Left lung (tissue), 4 donors: ENCODE measurements at regions not wholly inside any gene's neighbourhood (a gene's known extent, or its start where the extent isn't known, plus 50 kb on each side); places are given as distances from the start of the nearest gene placed in this dataset.

Source experiments
- ATAC-seq: fragments of 200-7000 bp; cut with Tn5 transposase; one replicate; pipeline ENCODE4 v1.9.1; 2020; ENCODE audit warnings: moderate library complexity
- DNase-seq, 4 donors: peaks; one replicate each; pipeline ENCODE4 v3.0.0-alpha.2; 2013 to 2020
- H3K27ac ChIP-seq, 2 donors: fragments of 200-600 bp; sonication (generic) in 1 of 2; one replicate each; pipeline versions ENCODE4 v1.5.0 to v1.8.0; 2020 to 2021
- H3K27me3 ChIP-seq, 2 donors: fragments of 200-600 bp; sonication (generic) in 1 of 2; one replicate each; pipeline versions ENCODE4 v1.5.0 to v1.8.0; 2020 to 2021
- H3K36me3 ChIP-seq, 2 donors: fragments of 200-600 bp; sonication (generic) in 1 of 2; one replicate each; pipeline versions ENCODE4 v1.5.0 to v1.8.0; 2020 to 2021
- H3K4me1 ChIP-seq, 2 donors: fragments of 200-600 bp; one replicate each; pipeline ENCODE4 v1.8.0; 2021
- H3K4me3 ChIP-seq, 2 donors: fragments of 200-600 bp; sonication (generic) in 1 of 2; one replicate each; pipeline versions ENCODE4 v1.5.0 to v1.8.0; 2020 to 2021; ENCODE audit warnings: mild to moderate bottlenecking in 1 of 2
- H3K9me3 ChIP-seq, 2 donors: fragments of 200-600 bp; sonication (generic) in 1 of 2; one replicate each; pipeline versions ENCODE4 v1.5.0 to v1.8.0; 2020 to 2021
- intact Hi-C, 2 donors: fragments of 100-400 bp; cut with DNase I; formaldehyde crosslinking; loops; one replicate each; pipeline versions ENCODE4 v1.11.2 to v1.14.2; 2022
- TF ChIP-seq, protein P1 (sequence below), 2 donors: fragments of 200-600 bp; sonication (generic) in 1 of 2; IDR thresholded peaks; one replicate each; pipeline versions ENCODE4 v1.5.0 to v1.8.0; 2021; ENCODE audit warnings: antibody characterized with exemption in 2 of 2
- donor health status: DM: no; HTN: yes; CAD: no.
- donor health status: DM: no; HTN: no; CAD: no.

GRCh38 chr2:105454801-105455485, 56.1 kb upstream of the FHL2 start:
- DNase-seq = no peak
- Histone ChIP-seq H3K4me1 (no peaks in the 10 kb centered on the region), H3K9me3 (no peaks in the 10 kb centered on the region), H3K4me3 (no peak overlapping the region), H3K27me3 (no peaks in the 10 kb centered on the region), H3K27ac (no peak overlapping the region), H3K36me3 (no peaks in the 10 kb centered on the region)
- intact Hi-C loops = no loop called here
- peak; percentile 69 for ATAC-seq
- TF ChIP-seq, protein P1, sequence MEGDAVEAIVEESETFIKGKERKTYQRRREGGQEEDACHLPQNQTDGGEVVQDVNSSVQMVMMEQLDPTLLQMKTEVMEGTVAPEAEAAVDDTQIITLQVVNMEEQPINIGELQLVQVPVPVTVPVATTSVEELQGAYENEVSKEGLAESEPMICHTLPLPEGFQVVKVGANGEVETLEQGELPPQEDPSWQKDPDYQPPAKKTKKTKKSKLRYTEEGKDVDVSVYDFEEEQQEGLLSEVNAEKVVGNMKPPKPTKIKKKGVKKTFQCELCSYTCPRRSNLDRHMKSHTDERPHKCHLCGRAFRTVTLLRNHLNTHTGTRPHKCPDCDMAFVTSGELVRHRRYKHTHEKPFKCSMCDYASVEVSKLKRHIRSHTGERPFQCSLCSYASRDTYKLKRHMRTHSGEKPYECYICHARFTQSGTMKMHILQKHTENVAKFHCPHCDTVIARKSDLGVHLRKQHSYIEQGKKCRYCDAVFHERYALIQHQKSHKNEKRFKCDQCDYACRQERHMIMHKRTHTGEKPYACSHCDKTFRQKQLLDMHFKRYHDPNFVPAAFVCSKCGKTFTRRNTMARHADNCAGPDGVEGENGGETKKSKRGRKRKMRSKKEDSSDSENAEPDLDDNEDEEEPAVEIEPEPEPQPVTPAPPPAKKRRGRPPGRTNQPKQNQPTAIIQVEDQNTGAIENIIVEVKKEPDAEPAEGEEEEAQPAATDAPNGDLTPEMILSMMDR (IDR thresholded peaks at IDR 0.05) = no peak

- no peaks in the 10 kb centered on the region for H3K4me1 ChIP-seq
- peaks cover 0 to 14% of the 10 kb centered on the region in 2 donors for H3K27me3 ChIP-seq
- no peak overlapping the region for H3K4me3 ChIP-seq
- no peak for ATAC-seq
- no peak for DNase-seq
- H3K36me3 ChIP-seq = no peaks in the 10 kb centered on the region
- no peak overlapping the region for H3K27ac ChIP-seq
- H3K9me3 ChIP-seq = no peaks in the 10 kb centered on the region
- TF ChIP-seq, protein P1 (IDR thresholded peaks at IDR 0.05) = no peak
- intact Hi-C loops = no loop called here
These were observed 52.8 kb upstream of the FHL2 start for GRCh38 chr2:105451571-105452166.

- Histone ChIP-seq H3K4me3 (no peak overlapping the region), H3K27ac (no peak overlapping the region), H3K9me3 (no peaks in the 10 kb centered on the region), H3K36me3 (no peaks in the 10 kb centered on the region), H3K4me1 (no peaks in the 10 kb centered on the region), H3K27me3 (peaks cover 0 to 14% of the 10 kb centered on the region in 2 donors)
- TF ChIP-seq, protein P1 (IDR thresholded peaks at IDR 0.05) = no peak
- intact Hi-C loops = no loop called here
- ATAC-seq (no peak), DNase-seq (no peak)
These were observed 51.6 kb upstream of the FHL2 start for GRCh38 chr2:105450471-105450870.

GRCh38 chr2:105449076-105449475, 50.2 kb upstream of the FHL2 start:
- intact Hi-C loops = no loop called here
- Histone ChIP-seq H3K27ac (no peak overlapping the region), H3K27me3 (peaks cover 0 to 14% of the 10 kb centered on the region in 2 donors), H3K4me1 (no peaks in the 10 kb centered on the region), H3K36me3 (no peaks in the 10 kb centered on the region), H3K4me3 (no peak overlapping the region), H3K9me3 (no peaks in the 10 kb centered on the region)
- TF ChIP-seq, protein P1 (IDR thresholded peaks at IDR 0.05) = no peak
- DNase-seq = peak in 1 of 4 donors; percentile 50
- peak; percentile 83 for ATAC-seq
